RPMI7951 (cell line): ENCODE measurements at regions not wholly inside any gene's neighbourhood (a gene's known extent, or its start where the extent isn't known, plus 50 kb on each side); places are given as distances from the start of the nearest gene placed in this dataset.
"Not testable (repeated sequence)": the region's sequence is repeated elsewhere in the genome, so short reads cannot be mapped to it uniquely, and the experiment has no call there.

ENCODE experiments used
- DNase-seq: peaks from one replicate; pipeline ENCODE4 v3.0.0-alpha.2; 2012; ENCODE audit warnings: low read depth

DNA sequence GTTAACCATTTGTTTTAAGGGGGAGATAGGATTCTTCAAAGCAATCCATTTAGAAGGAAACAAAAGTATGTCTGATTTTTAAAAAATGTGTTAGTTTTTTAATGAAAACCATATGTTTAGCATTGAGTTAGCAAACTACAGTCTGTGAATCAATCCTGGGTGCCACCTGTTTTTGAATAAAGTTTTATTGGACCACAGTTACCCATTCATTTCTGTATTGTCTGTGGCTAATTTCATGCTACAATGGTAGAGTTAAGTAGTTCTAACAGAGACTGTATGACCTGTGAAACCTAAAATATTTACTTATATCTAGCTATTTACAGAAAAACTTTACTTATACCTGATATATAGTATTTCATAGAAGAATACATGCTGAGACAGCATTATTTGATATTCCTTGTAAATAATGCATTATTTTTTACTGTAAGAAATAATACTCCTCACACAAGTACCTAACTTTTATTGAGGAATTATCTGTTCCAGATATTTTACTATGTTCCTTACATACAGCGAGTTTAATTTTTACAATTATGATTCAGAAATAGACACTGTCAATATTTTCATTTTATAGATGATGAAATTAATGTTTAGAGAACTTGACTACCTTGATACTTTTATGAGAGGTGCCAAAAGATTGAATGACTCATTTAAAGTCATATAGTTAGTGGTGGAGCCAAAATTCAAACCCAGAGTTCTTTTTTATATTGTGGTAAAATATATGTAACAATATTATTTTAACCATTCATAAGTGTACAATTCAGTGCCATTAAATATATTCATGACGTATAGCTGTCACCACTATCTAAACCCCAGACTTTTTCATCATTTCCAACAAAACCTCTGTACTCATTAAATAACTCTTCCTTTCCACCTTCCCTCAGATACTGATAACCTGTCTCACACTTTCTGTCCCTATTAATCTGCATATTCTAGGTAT is 122.0 kb downstream of the GLUD2 start:
- DNase-seq, result no peak

DNA sequence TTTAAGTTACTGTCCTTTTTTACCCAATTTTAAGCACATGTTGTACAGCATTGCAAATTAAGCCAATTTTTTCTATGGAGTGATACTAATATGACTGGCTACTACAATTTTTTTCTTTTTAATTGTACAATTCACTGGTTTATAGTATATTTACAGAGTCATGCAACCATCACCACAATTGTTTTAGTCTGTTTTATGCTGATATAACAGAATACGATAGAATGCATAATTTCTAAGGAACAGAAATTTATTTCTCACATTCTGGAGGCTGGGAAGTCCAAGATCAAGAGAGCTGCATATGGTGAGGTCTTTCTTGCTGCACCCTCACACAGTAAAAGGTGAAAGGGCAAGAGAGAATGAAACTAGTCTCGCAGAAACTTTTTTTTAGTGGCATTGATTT is 125.3 kb downstream of the GLUD2 start:
- DNase-seq, result no peak

DNA sequence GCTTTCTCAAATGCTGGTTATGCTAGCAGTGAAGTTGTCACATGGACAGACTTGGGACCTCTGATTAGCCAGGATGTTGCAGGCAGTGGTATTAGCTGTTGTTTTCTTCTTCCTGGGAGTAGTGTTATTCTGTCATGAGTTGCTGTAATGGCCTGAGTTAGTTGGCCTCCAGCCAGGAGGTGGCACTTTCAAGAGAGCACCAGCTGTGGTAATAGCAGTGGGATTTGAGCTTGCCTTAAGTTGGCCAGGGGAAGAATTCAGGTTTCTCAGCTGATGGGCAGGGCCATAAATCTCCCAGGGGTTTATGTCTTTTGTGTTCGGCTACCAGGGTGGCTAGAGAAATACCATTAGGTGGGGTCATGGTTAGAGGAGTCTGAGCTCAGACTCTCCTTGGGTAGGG is 132.6 kb downstream of the GLUD2 start:
- DNase-seq, result no peak

DNA sequence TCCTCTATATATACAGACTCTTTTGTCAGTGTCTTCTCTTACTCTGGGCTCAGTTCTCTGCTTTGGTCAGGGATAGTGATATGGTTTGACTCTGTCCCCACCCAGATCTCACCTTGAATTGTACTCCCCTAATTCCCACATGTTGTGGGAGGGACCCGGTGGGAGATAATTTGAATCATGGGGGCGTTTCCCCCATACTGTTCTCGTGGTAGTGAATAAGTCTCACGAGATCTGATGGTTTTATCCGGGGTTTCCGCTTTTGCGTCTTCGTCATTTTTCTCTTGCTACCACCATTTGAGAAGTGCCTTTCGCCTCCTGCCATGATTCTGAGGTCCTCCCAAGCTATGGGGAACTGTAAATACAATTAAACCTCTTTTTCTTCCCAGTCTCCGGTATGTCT is 144.4 kb downstream of the GLUD2 start:
- DNase-seq, result no peak

DNA sequence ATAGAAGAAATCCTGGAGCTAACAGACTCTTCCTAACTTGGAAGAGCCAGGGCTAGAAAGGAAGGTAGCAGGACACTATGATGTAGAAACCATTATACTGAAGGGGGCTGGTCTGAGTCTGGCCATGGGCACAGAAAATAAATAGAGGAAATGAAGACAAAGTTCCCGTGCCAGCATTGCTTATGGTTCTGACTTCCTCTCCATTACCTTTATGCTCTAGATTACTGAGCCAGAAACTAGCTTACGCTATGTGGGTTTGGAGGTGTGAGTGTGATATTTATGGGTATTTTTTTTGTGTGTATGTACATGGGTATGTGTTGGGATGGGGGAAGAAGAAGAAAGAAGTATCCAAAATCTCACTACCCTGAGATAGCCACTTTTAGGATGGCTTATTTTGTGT is 148.3 kb downstream of the GLUD2 start:
- no peak for DNase-seq

DNA sequence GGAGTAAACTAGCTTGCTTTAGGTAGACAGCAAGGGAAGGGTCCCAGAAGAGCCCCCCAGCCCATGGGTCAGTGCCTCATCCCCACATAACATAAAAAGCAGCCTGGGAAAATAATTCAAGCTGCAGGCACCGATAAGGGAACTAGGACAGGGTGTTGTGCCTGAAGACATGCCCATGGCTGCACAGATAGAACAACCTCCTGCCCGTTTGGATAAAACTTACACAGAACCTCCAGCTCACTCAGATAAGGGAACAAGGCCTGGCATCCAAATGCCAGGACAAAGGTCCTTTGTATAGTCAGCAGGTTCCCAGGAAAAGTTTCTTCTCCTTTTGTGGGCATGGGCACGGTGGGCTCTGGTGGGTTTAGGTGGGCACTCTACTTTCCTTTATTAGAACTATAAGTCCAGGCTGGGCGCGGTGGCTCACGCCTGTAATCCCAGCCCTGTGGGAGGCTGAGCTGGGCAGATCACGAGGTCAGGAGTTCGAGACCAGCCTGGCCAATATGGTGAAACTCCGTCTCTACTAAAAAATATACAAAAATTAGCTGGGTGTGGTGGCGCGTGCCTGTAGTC is 149.5 kb downstream of the GLUD2 start:
- DNase-seq, result not testable (repeated sequence)

DNA sequence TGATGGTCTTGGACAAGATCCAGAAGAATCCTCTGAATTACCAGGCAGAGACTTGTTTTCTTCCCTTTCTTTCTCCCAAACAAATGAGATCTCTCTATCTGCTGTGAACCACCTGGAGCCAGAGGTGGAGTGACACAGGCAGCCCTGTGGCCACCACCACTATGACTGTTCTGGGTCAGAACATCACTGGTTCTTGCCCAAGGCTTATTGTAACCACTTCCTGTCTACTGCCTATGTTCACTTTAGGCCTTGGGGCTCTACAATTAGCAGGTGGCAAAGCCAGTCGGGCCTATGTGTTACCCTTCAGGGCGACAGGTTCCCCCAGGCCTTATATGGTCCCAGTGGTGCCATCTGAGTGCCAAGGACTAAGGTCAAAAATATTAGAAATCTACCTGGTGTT is 161.2 kb downstream of the GLUD2 start:
- no peak for DNase-seq

DNA sequence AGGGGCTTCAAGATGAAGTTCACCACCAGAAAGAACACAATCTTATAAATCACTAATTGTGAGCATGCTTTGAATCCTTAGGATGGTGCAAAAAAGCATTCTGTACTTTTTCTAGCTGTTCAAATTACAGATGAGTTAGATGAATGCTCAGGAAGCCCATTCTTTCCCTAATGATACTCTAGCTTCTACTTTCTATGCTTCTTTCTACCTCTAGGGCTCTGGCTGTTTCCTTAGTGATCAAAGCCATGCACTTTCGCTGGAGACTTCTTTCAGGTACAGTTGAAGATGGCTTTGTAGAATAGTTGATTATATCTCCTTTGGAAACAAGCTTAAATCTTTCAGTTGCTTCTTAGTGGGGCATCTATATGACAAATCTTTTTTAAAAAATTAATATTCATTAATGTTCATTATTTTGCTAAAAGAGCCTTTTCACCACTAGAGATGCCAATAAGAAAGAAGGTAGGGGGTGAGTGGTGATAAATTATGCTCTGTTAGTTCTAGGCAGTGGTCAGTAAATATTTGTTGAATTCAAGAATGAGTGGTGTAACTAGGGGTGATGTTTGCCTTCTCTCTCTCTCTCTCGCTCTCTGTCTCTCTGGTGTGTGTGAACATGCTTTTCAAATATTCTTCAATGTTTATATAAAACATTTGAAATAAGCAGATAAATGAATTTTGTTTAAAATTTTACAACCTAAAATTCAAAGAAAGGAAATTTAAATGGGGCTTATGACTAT is 169.4 kb downstream of the GLUD2 start:
- no peak for DNase-seq

DNA sequence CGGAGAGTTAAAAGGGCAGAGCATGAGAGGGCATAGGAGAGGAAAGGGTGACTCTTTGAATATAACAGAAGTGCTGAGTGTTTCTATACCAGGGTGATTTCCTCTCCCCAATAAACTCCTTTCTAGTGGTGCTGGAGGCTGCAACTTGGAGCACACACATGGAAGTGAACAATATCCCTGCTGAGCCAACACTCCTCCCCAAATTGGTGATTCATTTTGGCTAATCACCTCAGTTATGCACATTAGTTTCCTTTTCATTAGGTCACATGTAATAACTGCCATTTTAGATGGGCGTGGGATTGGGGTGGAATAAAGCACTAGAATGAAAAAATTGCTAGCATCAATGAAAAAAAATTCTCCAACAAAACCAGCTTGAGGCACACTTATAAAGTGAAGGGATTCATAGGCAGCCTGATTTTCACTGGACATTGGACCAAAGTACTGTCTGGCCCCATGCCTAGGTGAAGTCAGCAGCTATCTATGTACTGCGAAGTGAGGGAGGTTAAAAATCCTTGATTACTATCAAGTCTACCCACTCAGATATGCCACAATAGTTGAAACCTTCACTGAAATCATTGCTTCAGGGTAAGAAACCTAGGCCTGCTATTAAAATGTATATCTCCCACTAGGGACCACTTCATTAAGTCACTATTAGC is 174.0 kb downstream of the GLUD2 start:
- DNase-seq, result no peak

DNA sequence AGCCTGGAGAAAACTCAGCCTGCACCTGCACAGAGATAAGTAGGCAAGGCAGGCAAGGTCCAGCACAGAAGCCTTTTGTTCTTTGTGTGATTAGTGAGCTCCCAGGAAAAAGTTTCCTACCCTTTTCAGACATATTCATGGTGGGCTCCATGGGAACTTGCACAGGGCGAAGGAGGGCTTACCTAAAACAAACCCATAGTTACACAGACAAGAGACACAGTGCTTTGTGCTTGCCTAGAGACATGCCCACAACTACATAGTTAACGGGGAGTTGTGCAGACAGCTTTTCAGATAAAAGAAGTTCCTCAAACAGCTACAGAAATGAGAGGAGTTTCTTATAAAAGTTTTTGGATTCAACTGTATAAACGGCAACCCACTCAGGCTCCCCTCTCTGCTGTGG is 180.5 kb downstream of the GLUD2 start:
- no peak for DNase-seq

DNA sequence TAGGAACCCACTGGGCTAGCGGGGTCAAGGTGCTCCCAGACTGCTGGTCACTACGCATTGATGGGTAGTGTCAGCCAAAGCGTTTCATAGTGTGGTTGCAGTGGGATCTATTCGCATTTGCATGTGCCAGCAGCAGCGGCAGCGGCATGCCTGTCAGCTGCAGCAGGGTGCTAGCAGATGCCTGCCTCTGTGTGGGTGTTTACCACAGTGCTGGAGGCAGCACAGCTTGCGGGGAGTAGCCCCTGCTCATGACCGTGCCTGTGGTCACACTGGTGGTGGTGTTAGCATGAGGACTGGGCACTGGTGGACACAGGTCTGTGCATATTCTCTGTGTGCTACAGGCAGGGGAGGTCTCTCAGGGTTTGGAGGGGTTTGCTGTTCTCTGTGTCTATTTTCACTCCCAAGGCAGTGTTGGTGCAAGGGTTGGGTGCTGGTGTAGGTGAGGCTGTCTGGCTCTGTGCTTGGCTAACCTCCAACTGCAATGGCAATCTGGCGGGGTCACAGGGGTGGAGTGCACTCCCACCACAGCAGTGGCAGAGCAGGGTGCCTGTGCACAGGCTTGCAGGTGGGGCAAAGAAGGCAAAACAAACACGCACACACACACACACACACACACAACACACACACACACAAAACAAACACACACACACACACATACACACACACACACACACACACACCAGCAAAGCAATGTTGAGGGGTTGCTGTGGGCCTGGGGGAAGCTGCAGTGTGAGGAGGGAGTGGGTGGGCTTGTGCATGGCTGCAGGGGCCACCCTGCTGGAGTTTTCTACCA is 184.4 kb downstream of the GLUD2 start:
- no peak for DNase-seq

DNA sequence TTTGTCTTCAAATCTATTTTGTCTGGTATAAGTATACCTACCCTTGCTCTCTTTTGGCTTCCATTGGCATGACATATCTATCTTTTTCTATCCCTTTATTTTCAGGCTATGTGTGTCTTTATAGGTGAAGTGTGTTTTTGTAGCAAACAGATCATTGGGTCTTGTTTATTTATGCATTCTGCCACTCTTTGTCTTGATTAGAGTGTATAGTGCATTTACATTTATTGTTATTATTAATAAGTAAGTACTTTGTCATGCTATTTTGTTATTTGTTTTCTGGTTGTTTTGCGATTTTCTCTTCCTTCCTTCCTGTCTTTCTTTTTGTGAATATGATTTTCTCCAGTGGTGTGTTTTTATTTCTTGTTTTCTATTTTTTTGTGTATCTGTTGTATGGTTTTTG is 188.6 kb downstream of the GLUD2 start:
- no peak for DNase-seq

DNA sequence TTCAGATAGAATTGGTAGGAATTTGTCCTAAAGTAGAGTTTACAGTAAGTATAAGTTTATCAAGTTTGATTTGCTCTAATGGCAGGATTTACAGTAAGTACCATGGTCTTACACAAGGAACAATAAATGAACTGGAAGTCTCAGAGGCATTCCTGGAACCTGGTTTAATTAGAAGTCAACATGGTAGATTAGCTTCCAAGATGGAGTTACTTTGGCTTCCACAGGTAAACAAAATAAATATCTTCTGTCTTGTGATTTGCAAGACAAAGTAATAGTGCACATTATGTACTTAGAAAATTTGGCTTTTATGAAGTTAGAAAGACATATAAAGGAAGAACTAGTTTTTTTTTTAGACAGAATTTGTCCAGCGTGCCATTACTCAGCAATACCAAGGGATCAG is 190.7 kb downstream of the GLUD2 start:
- no peak for DNase-seq

DNA sequence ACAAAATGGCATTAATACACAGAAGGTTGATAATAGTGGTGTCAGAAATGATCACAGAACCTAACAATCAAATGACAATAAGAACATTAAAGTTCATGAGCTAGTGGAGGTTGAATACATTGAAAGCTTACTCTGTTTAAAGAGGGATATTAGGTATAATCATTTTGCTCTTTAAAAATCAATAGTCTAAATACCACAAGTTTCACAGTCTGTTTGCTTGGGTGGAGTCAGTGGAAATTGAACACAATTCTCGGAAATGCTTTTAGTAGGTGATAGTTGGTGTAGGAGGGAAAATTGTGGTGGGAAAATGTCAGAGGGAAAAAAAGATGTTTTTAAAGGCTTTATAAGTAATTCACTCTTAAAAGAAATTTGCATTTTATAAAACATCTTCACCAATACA is 197.1 kb downstream of the GLUD2 start:
- no peak for DNase-seq

DNA sequence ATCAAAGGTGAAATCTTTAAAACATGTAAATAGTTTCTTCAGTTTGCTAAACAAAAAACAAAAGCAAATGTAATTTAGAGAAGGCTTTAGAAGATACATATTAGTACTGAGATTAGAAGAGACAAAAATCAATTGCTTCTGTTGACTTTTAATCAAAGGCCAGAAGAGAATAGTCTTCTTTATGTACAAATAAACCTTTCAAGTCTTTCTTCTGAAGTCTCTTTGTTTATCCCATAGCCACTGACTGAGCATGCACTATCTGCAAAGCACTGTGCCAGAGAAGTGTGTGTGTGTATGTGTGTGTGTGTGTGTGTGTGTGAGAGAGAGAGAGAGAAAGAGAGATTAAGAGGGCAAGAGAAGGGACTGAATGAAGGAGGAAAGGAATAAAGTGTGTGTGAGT is 198.4 kb downstream of the GLUD2 start:
- DNase-seq, result no peak

DNA sequence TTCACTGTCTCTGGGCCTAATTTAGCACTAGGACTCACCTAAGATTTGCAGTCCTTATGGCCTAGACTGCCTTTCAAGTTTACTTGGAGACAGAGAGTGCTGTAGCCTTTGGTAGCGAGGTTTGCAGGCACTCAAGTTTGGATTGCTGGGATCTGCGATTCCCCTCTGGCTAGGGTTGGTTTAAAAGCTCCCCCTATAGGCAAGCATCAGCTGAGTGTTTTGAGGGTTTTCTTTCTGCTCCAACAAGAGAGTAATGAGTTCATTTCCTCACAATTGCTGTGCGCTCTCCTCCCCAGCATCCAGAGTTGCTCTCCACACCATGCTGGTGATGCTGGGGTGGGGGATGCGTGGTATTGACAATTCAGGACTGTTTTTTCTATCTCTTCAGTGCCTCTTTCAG is 206.9 kb downstream of the GLUD2 start:
- DNase-seq, result no peak

DNA sequence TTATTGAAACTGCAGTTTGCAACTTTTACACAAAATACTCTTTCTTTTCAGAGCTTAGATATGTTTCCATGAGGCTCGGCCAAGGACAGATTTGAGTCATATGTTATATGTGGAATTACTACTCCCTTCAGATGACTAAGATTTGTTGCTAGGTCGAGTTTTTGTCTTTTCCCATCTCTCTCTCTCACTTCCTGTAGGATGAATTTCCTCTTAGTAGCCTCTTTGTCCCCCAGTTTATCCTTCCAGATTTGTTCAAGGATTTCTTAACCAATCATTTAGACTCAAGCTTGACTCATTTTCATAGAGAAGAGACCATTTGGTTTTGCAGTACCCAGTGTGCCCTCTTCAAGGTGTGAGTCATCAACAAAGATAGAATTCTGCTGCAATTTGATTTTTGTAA is 209.2 kb downstream of the GLUD2 start:
- peak; percentile 63 for DNase-seq

DNA sequence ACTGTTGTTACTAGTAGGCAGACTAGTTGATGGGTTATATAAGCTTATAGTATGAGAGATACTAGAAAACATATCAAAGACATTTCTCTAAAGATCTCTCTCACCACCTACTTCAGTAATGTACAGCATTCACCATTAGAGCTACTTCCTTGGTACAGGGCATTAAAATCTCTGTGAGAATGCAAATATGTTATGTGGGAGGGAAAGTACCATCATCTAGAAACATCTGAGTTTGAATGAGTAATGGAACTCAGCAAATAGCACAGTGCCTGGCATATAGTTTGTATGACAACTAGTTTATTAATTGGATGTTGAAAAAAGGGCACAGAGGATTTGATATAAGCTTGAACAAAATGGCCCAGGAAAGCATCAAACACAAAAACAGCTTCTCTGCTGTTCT is 211.1 kb downstream of the GLUD2 start:
- no peak for DNase-seq

DNA sequence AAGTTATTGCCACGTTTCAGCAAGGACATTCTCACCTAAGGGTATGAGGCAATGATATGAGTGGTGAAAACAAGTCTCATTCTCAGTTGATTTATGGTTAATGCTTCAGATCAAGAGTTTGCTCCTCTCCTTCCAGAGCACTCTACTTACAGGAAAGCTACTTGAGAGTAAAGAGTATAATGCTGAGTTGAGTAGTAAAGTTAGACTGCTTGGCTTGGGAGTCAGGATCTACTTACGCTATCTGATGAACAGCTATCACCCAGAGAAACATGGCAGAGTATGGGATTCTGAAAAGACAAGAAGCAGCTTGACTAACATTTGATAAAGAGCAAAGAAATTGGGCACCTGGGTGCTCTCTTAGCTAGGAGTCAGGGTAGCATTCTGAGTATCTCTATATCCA is 211.8 kb downstream of the GLUD2 start:
- DNase-seq, result no peak

DNA sequence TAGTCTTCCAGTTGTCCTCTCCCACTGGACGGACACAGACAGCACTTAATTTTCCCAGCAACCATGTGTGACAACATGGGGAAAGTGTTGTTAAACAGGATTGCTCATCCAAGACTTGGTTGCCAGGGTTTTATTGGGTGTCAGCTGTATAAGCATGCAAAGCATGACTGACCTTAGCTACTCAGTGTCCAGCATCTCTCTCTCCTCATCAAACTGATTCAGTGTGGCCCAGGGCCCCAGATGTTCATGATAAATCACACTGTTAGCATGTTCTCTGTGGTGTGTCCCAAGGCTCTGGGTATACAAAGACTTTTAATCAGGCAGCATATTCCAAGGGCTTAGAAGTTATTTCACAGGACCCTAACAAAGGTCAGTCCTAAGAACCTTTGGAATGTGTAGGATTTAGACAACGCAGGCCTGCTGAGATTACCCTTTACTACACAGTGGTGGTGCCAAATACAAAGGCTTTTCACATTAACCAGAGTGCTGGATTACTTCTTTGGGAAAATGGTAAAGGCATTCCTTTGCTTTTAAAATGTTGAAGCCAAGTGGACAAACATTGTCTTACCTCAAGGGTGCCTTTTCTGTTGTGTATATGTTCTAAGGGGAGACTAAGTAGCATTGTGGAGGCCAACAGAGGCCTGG is 213.3 kb downstream of the GLUD2 start:
- DNase-seq, result peak; percentile 6

DNA sequence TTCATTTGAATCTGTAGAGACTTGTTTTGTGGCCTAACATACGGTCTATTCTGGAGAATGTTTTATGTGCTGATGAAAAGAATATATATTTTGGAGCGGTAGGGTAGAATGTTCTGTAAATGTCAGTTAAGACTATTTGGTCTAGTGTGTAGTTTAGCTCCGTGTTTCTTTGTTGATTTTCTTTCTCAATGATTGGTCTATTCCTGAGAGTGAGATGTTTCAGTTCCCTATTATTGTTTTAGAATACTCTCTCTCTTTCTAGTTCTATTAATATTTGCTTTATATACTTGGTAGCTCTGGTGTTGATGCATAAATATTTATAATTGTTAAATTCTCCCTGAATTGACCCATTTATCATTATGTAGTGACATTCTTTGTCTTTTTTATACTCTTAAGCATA is 236.5 kb downstream of the GLUD2 start:
- DNase-seq, result no peak
